Activated CD4-positive, alpha-beta T cell treated with anti-CD3 and anti-CD28 coated beads for 48 hours (primary cell): ENCODE measurements at regions not wholly inside any gene's neighbourhood (a gene's known extent, or its start where the extent isn't known, plus 50 kb on each side); places are given as distances from the start of the nearest gene placed in this dataset.
"Not testable (repeated sequence)": the region's sequence is repeated elsewhere in the genome, so short reads cannot be mapped to it uniquely, and the experiment has no call there.

Experiments used
- DNase-seq: peaks from one replicate; pipeline ENCODE4 v3.0.0-alpha.2; 2020

GRCh38 chr2:154960802-154961583, 262.5 kb downstream of the KCNJ3 start:
- DNase-seq, result no peak

GRCh38 chr2:154952346-154952980, 254.0 kb downstream of the KCNJ3 start:
- no peak for DNase-seq

GRCh38 chr2:154947416-154947815, 248.9 kb downstream of the KCNJ3 start:
- DNase-seq, result not testable (repeated sequence)

- no peak for DNase-seq
Observed at GRCh38 chr2:154945984-154946383, 247.5 kb downstream of the KCNJ3 start.

- DNase-seq, result no peak
Observed at GRCh38 chr2:154941379-154941778, 242.9 kb downstream of the KCNJ3 start.

- no peak for DNase-seq
Observed at GRCh38 chr2:154934213-154934612, 235.7 kb downstream of the KCNJ3 start.

- DNase-seq, result no peak
Observed at GRCh38 chr2:154924531-154924930, 226.0 kb downstream of the KCNJ3 start.

GRCh38 chr2:154914561-154914960, 216.1 kb downstream of the KCNJ3 start:
- no peak for DNase-seq

GRCh38 chr2:154912215-154912614, 213.7 kb downstream of the KCNJ3 start:
- no peak for DNase-seq

- DNase-seq, result no peak
Observed at GRCh38 chr2:154911729-154912128, 213.2 kb downstream of the KCNJ3 start.

GRCh38 chr2:154910701-154911100, 212.2 kb downstream of the KCNJ3 start:
- no peak for DNase-seq

GRCh38 chr2:154908327-154908726, 209.8 kb downstream of the KCNJ3 start:
- no peak for DNase-seq
